ENCODE measurements at regions not wholly inside any gene's neighbourhood (a gene's known extent, or its start where the extent isn't known, plus 50 kb on each side); places are given as distances from the start of the nearest gene placed in this dataset.

GRCh38 chr2:66966631-66967030 lies 430.5 kb upstream of the ETAA1 start:
- TF ChIP-seq POLR2A (IDR thresholded peaks at IDR 0.05) (no peak), CTCF (IDR thresholded peaks at IDR 0.05) (no peak)
